ENCODE measurements at regions not wholly inside any gene's neighbourhood (a gene's known extent, or its start where the extent isn't known, plus 50 kb on each side); places are given as distances from the start of the nearest gene placed in this dataset.

DNA sequence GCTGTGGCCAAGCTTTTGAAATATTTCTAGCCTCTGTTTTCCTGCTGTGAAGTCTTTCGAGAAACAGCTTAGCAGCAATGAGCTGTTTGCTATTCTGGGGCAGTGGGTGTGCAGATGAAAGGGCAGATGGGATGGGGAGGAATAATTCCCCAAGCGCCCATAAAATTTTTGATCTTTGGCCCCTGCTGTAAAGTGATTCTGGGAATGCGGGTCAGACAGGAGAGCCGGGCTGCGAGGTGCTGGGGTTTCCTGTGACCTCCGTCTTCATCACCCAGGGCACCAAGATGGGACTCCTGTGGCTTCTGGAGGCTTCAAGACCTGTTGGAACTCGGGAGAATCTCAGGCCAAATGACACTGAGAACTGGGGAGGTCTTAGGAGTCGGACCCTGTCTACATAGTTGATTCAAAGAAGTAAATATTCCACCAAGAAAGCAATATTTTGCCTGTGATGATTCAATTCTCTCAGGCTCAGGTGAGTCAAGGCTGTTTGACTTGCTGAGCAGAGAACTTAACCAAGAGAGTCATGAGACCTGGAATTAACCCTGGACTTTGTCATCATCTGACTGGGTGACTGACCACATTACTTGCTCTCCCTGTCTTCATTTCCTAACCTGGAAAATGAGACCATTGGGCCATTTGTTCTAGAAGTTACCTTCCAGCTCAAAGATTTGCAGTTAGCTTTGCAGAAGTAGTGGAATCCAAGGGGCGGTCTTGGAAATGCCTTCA is 86.4 kb downstream of the POLR2M start:
- no peak overlapping the region for H3K4me3 Mint-ChIP-seq
- peaks cover 8% of the 10 kb centered on the region for H3K27me3 Mint-ChIP-seq (ENCODE audit: low read depth, poor library complexity)
- H3K4me1 Mint-ChIP-seq: peaks cover 36% of the 10 kb centered on the region
- H3K36me3 Mint-ChIP-seq (ENCODE audit: low read depth): no peaks in the 10 kb centered on the region
- peak; percentile 22 for DNase-seq
- no peak for TF ChIP-seq CTCF (IDR thresholded peaks at IDR 0.05)
- H3K9me3 Mint-ChIP-seq: no peaks in the 10 kb centered on the region
- no peak overlapping the region for H3K27ac Mint-ChIP-seq

DNA sequence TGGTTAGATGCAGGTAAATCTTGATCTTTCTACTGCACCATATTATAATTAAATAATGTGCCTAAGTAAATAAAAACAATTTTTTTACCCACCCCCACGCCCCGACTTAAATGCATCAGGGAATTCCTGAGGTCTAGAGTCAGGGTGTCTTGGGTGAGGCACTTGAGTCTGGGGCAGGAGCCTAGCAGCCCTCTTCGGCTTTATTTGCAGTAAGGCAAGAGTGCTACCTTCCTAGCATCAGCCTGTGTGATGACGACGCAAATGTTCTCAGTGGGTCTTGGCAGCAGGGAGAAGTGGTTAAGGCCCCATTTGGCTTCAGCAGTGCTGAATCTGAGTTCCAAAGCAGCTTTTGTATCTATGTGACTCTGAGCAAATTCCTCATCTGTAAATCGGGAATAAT is 88.7 kb downstream of the POLR2M start:
- Mint-ChIP-seq H3K27ac (no peak overlapping the region), H3K27me3 (ENCODE audit: low read depth, poor library complexity) (peaks cover 8% of the 10 kb centered on the region), H3K36me3 (ENCODE audit: low read depth) (no peaks in the 10 kb centered on the region), H3K9me3 (no peaks in the 10 kb centered on the region), H3K4me1 (peaks cover 28% of the 10 kb centered on the region), H3K4me3 (no peak overlapping the region)
- no peak for DNase-seq
- TF ChIP-seq CTCF (IDR thresholded peaks at IDR 0.05): no peak

DNA sequence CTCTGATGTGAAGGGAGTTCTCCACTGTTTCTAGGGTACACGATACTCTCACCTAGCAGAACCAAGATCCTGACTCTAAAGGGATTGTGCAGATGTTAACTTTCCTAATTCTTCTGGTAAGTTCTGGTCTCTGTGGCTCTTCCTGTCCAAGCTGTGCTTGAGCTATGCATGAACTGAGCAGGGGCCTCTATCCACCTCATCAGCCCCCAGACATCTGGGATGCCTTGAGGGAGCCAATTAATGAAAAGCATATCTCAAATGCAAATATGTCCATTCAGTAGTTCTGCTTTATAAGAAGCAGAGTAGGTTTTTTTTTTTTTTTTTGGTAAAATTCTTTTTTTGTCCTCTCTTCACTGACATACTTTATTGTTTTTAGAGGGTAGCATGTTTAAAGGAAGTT is 89.6 kb downstream of the POLR2M start:
- no peaks in the 10 kb centered on the region for H3K9me3 Mint-ChIP-seq
- no peak overlapping the region for H3K4me3 Mint-ChIP-seq
- no peak for TF ChIP-seq CTCF (IDR thresholded peaks at IDR 0.05)
- peaks cover 28% of the 10 kb centered on the region for H3K4me1 Mint-ChIP-seq
- DNase-seq: no peak
- H3K27ac Mint-ChIP-seq: no peak overlapping the region
- H3K36me3 Mint-ChIP-seq (ENCODE audit: low read depth): no peaks in the 10 kb centered on the region
- peaks cover 8% of the 10 kb centered on the region for H3K27me3 Mint-ChIP-seq (ENCODE audit: low read depth, poor library complexity)

- H3K4me1 Mint-ChIP-seq: peaks cover 26% of the 10 kb centered on the region
- no peaks in the 10 kb centered on the region for H3K9me3 Mint-ChIP-seq
- no peak for TF ChIP-seq CTCF (IDR thresholded peaks at IDR 0.05)
- peaks cover 8% of the 10 kb centered on the region for H3K27me3 Mint-ChIP-seq (ENCODE audit: low read depth, poor library complexity)
- H3K36me3 Mint-ChIP-seq (ENCODE audit: low read depth): no peaks in the 10 kb centered on the region
- no peak for DNase-seq
- no peak overlapping the region for H3K27ac Mint-ChIP-seq
- no peak overlapping the region for H3K4me3 Mint-ChIP-seq
These were observed 90.6 kb downstream of the POLR2M start for GRCh38 chr15:57797110-57797509.

- Mint-ChIP-seq H3K4me3 (no peak overlapping the region), H3K27ac (peak overlapping the region; percentile 60), H3K9me3 (no peaks in the 10 kb centered on the region)
These were observed 91.2 kb downstream of the POLR2M start for GRCh38 chr15:57797568-57798267.

More at GRCh38 chr15:57797568-57798267, 91.2 kb downstream of the POLR2M start:
- no peak for TF ChIP-seq CTCF (IDR thresholded peaks at IDR 0.05)
- H3K4me1 Mint-ChIP-seq: peaks cover 20% of the 10 kb centered on the region
- DNase-seq: no peak
- peaks cover 6% of the 10 kb centered on the region for H3K27me3 Mint-ChIP-seq (ENCODE audit: low read depth, poor library complexity)
- no peaks in the 10 kb centered on the region for H3K36me3 Mint-ChIP-seq (ENCODE audit: low read depth)
